ENCODE measurements at regions not wholly inside any gene's neighbourhood (a gene's known extent, or its start where the extent isn't known, plus 50 kb on each side); places are given as distances from the start of the nearest gene placed in this dataset.
A peak's percentile ranks its signal among the peaks of the same experiment; 100 is the strongest.

- Mint-ChIP-seq H3K36me3 (ENCODE audit: insufficient read depth) (peaks cover 7% of the 10 kb centered on the region), H3K4me3 (ENCODE audit: low read depth) (no peak overlapping the region), H3K9me3 (ENCODE audit: low read depth) (peaks cover 24% of the 10 kb centered on the region), H3K4me1 (ENCODE audit: low read depth) (peaks cover 5% of the 10 kb centered on the region), H3K27ac (no peak overlapping the region), H3K27me3 (no peaks in the 10 kb centered on the region)
- TF ChIP-seq CTCF (IDR thresholded peaks at IDR 0.05; ENCODE audit: unreplicated experiment): no peak
- no peak for DNase-seq (ENCODE audit: low spot score, unreplicated experiment)
Measured at GRCh38 chr5:164412531-164412930, 907.1 kb downstream of the MAT2B start.

- TF ChIP-seq CTCF (IDR thresholded peaks at IDR 0.05; ENCODE audit: unreplicated experiment): no peak
- H3K36me3 Mint-ChIP-seq (ENCODE audit: insufficient read depth): peaks cover 34% of the 10 kb centered on the region
- no peaks in the 10 kb centered on the region for H3K27me3 Mint-ChIP-seq
- DNase-seq (ENCODE audit: low spot score, unreplicated experiment): no peak
- peaks cover 5% of the 10 kb centered on the region for H3K4me1 Mint-ChIP-seq (ENCODE audit: low read depth)
- peaks cover 60% of the 10 kb centered on the region for H3K9me3 Mint-ChIP-seq (ENCODE audit: low read depth)
- no peak overlapping the region for H3K27ac Mint-ChIP-seq
- no peak overlapping the region for H3K4me3 Mint-ChIP-seq (ENCODE audit: low read depth)
Measured at GRCh38 chr5:164420161-164420560, 914.7 kb downstream of the MAT2B start.

- H3K27ac Mint-ChIP-seq: peak overlapping the region; percentile 62
- H3K9me3 Mint-ChIP-seq (ENCODE audit: low read depth): peaks cover 48% of the 10 kb centered on the region
- no peaks in the 10 kb centered on the region for H3K4me1 Mint-ChIP-seq (ENCODE audit: low read depth)
- H3K27me3 Mint-ChIP-seq: no peaks in the 10 kb centered on the region
- peaks cover 31% of the 10 kb centered on the region for H3K36me3 Mint-ChIP-seq (ENCODE audit: insufficient read depth)
- TF ChIP-seq CTCF (IDR thresholded peaks at IDR 0.05; ENCODE audit: unreplicated experiment): peak; percentile 51
- no peak for DNase-seq (ENCODE audit: low spot score, unreplicated experiment)
- H3K4me3 Mint-ChIP-seq (ENCODE audit: low read depth): no peak overlapping the region
Measured at GRCh38 chr5:164422400-164422799, 917.0 kb downstream of the MAT2B start.

- Mint-ChIP-seq H3K27me3 (no peaks in the 10 kb centered on the region), H3K4me3 (ENCODE audit: low read depth) (no peak overlapping the region), H3K27ac (no peak overlapping the region), H3K9me3 (ENCODE audit: low read depth) (peaks cover 4% of the 10 kb centered on the region), H3K4me1 (ENCODE audit: low read depth) (peaks cover 2% of the 10 kb centered on the region), H3K36me3 (ENCODE audit: insufficient read depth) (peaks cover 7% of the 10 kb centered on the region)
- DNase-seq (ENCODE audit: low spot score, unreplicated experiment): no peak
- no peak for TF ChIP-seq CTCF (IDR thresholded peaks at IDR 0.05; ENCODE audit: unreplicated experiment)
Measured at GRCh38 chr5:164431634-164432304, 926.4 kb downstream of the MAT2B start.

GRCh38 chr5:164433106-164433870 is 927.9 kb downstream of the MAT2B start:
- no peak for DNase-seq (ENCODE audit: low spot score, unreplicated experiment)
- Mint-ChIP-seq H3K4me3 (ENCODE audit: low read depth) (no peak overlapping the region), H3K9me3 (ENCODE audit: low read depth) (peaks cover 10% of the 10 kb centered on the region), H3K4me1 (ENCODE audit: low read depth) (peaks cover 2% of the 10 kb centered on the region), H3K36me3 (ENCODE audit: insufficient read depth) (peaks cover 1% of the 10 kb centered on the region), H3K27me3 (no peaks in the 10 kb centered on the region), H3K27ac (no peak overlapping the region)
- TF ChIP-seq CTCF (IDR thresholded peaks at IDR 0.05; ENCODE audit: unreplicated experiment): no peak
